ENCODE measurements at regions not wholly inside any gene's neighbourhood (a gene's known extent, or its start where the extent isn't known, plus 50 kb on each side); places are given as distances from the start of the nearest gene placed in this dataset.

- TF ChIP-seq ZBTB7A (IDR thresholded peaks at IDR 0.05; ENCODE audit: low read depth), result no peak
- TF ChIP-seq TEAD4 (IDR thresholded peaks at IDR 0.05), result no peak
- no peak for TF ChIP-seq YY1 (IDR thresholded peaks at IDR 0.05; ENCODE audit: low read depth)
- TF ChIP-seq USF1 (IDR thresholded peaks at IDR 0.05), result no peak
Measured at GRCh38 chr1:81432654-81433109, 368.1 kb upstream of the ADGRL2 start.
